Mesenchymal stem cell (in vitro differentiated cells and primary cell): ENCODE measurements at regions not wholly inside any gene's neighbourhood (a gene's known extent, or its start where the extent isn't known, plus 50 kb on each side); places are given as distances from the start of the nearest gene placed in this dataset.

ENCODE experiments used
- DNase-seq: peaks from one replicate; pipeline ENCODE4 v3.0.0-alpha.2; 2013
- H2AFZ ChIP-seq: one replicate; pipeline ENCODE4 v1.6.1; 2013; ENCODE audit warnings: low read depth, mild to moderate bottlenecking, control low read depth, inconsistent platforms, low read length, moderate library complexity
- H2AK5ac ChIP-seq: 2 replicates; pipeline ENCODE4 v1.6.1; 2013; ENCODE audit warnings: low read length, moderate library complexity, mild to moderate bottlenecking, inconsistent platforms; ENCODE audit not compliant: severe bottlenecking
- H2BK120ac ChIP-seq: one replicate; pipeline ENCODE4 v1.6.1; 2013; ENCODE audit warnings: low read depth, mild to moderate bottlenecking, inconsistent platforms, low read length, moderate library complexity
- H2BK12ac ChIP-seq, 2 experiments: one replicate each; pipeline ENCODE4 v1.6.1; 2013; ENCODE audit warnings: inconsistent platforms in 2 of 2, low read length in 2 of 2, mild to moderate bottlenecking in 2 of 2, moderate library complexity in 2 of 2, control low read depth in 1 of 2
- H2BK15ac ChIP-seq: one replicate; pipeline ENCODE4 v1.6.1; 2013; ENCODE audit warnings: mild to moderate bottlenecking, low read depth, inconsistent platforms; ENCODE audit not compliant: poor library complexity, severe bottlenecking
- H2BK5ac ChIP-seq: 2 replicates; pipeline ENCODE4 v1.6.1; 2013; ENCODE audit warnings: low read depth, mild to moderate bottlenecking, low read length, control low read depth, inconsistent platforms; ENCODE audit not compliant: poor library complexity, severe bottlenecking
- H3K14ac ChIP-seq, 2 experiments: one replicate each; pipeline ENCODE4 v1.6.1; 2013; ENCODE audit warnings: inconsistent platforms in 2 of 2, low read length in 2 of 2, control low read depth in 1 of 2, mild to moderate bottlenecking in 1 of 2, moderate library complexity in 1 of 2
- H3K18ac ChIP-seq, 2 experiments: one replicate each; pipeline ENCODE4 v1.6.1; 2013; ENCODE audit warnings: inconsistent platforms in 2 of 2, low read length in 2 of 2, control low read depth in 1 of 2, low read depth in 1 of 2, mild to moderate bottlenecking in 1 of 2
- H3K23ac ChIP-seq, 2 experiments: one replicate each; pipeline ENCODE4 v1.6.1; 2013; ENCODE audit warnings: inconsistent platforms in 2 of 2, low read length in 2 of 2, mild to moderate bottlenecking in 2 of 2, moderate library complexity in 2 of 2, control low read depth in 1 of 2
- H3K27ac ChIP-seq: 2 replicates; pipeline ENCODE4 v1.5.1; 2013; ENCODE audit warnings: mild to moderate bottlenecking, moderate library complexity, low read length, control low read depth, inconsistent platforms; ENCODE audit not compliant: poor library complexity, severe bottlenecking
- H3K27me3 ChIP-seq, 2 experiments: 2 replicates each; pipeline versions ENCODE4 v1.6.1 to v1.7.0; 2013; ENCODE audit warnings: low read length in 2 of 2, mild to moderate bottlenecking in 2 of 2, moderate library complexity in 2 of 2, control low read depth in 1 of 2, inconsistent platforms in 1 of 2; ENCODE audit not compliant: control insufficient read depth in 1 of 2, insufficient read depth in 1 of 2
- H3K36me3 ChIP-seq, 2 experiments: 2 replicates each; pipeline versions ENCODE4 v1.6.1 to v1.7.0; 2013; ENCODE audit warnings: low read length in 2 of 2, control low read depth in 1 of 2, inconsistent platforms in 1 of 2, low read depth in 1 of 2, mild to moderate bottlenecking in 1 of 2; ENCODE audit not compliant: insufficient read depth in 2 of 2, control insufficient read depth in 1 of 2
- H3K4ac ChIP-seq, 2 experiments: one replicate each; pipeline ENCODE4 v1.6.1; 2013; ENCODE audit warnings: inconsistent platforms in 2 of 2, low read length in 2 of 2, mild to moderate bottlenecking in 2 of 2, moderate library complexity in 2 of 2, control low read depth in 1 of 2, low read depth in 1 of 2
- H3K4me1 ChIP-seq: 2 replicates; pipeline ENCODE4 v1.6.1; 2013; ENCODE audit warnings: low read depth, low read length, control low read depth; ENCODE audit not compliant: control insufficient read depth, insufficient read depth
- H3K4me2 ChIP-seq: 2 replicates; pipeline ENCODE4 v1.6.1; 2013; ENCODE audit warnings: low read length, mild to moderate bottlenecking, inconsistent platforms; ENCODE audit not compliant: poor library complexity, severe bottlenecking
- H3K4me3 ChIP-seq, 2 experiments: 2 replicates each; pipeline versions ENCODE4 v1.5.1 to v1.7.0; 2013; ENCODE audit warnings: low read length in 2 of 2, mild to moderate bottlenecking in 2 of 2, control low read depth in 1 of 2, low read depth in 1 of 2; ENCODE audit not compliant: insufficient read depth in 1 of 2
- H3K79me1 ChIP-seq: replicated peaks from 2 replicates; pipeline ENCODE4 v1.6.1; 2013; ENCODE audit warnings: mild to moderate bottlenecking, control low read depth, low read length, inconsistent platforms; ENCODE audit not compliant: poor library complexity, severe bottlenecking
- H3K9ac ChIP-seq: 2 replicates; pipeline ENCODE4 v1.7.0; 2013; ENCODE audit warnings: mild to moderate bottlenecking, low read length, moderate library complexity
- H3K9me3 ChIP-seq: 2 replicates; pipeline ENCODE4 v1.7.0; 2013; ENCODE audit warnings: mild to moderate bottlenecking, low read length; ENCODE audit not compliant: control insufficient read depth
- H4K8ac ChIP-seq: one replicate; pipeline ENCODE4 v1.6.1; 2013; ENCODE audit warnings: inconsistent platforms, mild to moderate bottlenecking, low read length, moderate library complexity
- H4K91ac ChIP-seq: one replicate; pipeline ENCODE4 v1.6.1; 2013; ENCODE audit warnings: mild to moderate bottlenecking, low read length, inconsistent platforms
- WGBS: methylation state at CpG from one replicate; pipeline ENCODE4 v1.1.7; 2013; ENCODE audit warnings: mixed read lengths; 5-methylcytosine and 5-hydroxymethylcytosine counted together

DNA sequence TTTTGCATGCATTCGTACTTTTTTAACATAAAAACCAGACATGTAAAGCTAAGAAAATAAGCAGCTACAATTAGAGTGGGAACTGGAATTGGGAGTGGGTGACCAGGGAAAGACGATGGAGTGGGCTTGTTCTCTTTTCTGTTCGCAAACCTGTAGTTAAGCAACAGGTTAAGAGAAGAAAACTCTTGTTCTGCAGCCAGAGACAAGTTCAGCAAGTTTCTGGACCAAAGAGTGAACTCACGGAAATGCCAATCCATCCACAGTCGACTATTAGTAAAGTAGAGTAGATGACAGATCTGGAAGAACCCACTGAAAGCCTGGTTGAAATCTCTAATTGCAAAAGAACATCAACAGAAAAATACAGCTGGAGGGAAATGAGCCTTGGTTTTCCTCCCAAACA is 197.8 kb downstream of the TFAP2A start:
- Histone ChIP-seq H3K4me2 (no peak overlapping the region), H3K4me1 (no peaks in the 10 kb centered on the region), H3K23ac (no peak overlapping the region), H2AFZ (no peak overlapping the region), H3K27me3 (no peaks in the 10 kb centered on the region), H2BK12ac (no peak overlapping the region), H3K9ac (no peak overlapping the region), H2AK5ac (no peak overlapping the region), H3K9me3 (no peaks in the 10 kb centered on the region), H3K18ac (no peak overlapping the region), H2BK120ac (no peak overlapping the region), H3K4ac (no peak overlapping the region), H3K27ac (no peak overlapping the region), H3K14ac (no peak overlapping the region), H2BK5ac (no peak overlapping the region), H3K4me3 (no peak overlapping the region), H4K91ac (no peak overlapping the region), H4K8ac (no peak overlapping the region), H3K79me1 (no peaks in the 10 kb centered on the region), H2BK15ac (no peak overlapping the region), H3K36me3 (no peaks in the 10 kb centered on the region)
- WGBS, result 57% methylated on average over 4 of the region's 5 CpGs
- DNase-seq, result no peak

DNA sequence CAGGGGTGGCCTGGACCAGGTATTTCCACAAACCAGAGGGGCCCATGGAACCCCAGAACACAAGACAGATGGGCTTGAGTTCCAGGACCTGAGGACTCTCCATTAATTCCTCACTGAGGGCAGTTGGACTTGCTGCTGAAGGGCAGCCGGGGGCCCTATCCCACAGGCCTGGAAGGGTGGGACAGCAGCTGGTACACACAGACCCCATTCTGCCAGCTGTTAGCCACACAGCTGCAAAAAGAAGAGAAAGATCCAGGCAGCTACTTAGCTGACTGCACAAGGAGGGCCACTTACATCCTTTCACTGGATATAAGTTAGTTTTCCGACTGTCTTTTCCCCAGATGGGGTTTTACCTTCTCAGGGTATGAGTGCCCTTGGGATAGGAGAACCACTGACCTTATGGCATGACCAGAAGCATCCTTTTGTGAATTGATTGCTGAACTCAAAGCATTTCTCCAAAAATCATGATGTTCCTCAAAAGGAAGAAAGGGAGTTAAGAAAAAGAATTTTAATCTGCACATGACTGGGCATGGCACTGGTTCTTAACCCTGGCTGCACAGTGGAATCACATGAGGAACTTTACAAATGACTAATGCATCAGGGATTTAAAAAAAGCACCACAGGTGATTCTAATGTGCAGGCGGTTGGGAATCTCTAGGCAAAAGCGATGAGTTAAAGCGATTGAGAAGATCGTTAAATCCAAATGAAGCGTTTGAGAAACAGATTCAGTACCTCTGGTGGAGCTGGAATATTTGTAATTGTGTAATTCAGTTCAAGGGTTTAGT is 199.4 kb downstream of the TFAP2A start:
- Histone ChIP-seq H3K23ac (no peak overlapping the region), H4K91ac (no peak overlapping the region), H3K18ac (no peak overlapping the region), H2AFZ (no peak overlapping the region), H3K9me3 (no peaks in the 10 kb centered on the region), H3K4ac (no peak overlapping the region), H3K4me3 (no peak overlapping the region), H3K79me1 (no peaks in the 10 kb centered on the region), H3K4me2 (no peak overlapping the region), H3K27ac (no peak overlapping the region), H2BK120ac (no peak overlapping the region), H3K36me3 (no peaks in the 10 kb centered on the region), H2BK15ac (no peak overlapping the region), H3K27me3 (no peaks in the 10 kb centered on the region), H3K4me1 (no peaks in the 10 kb centered on the region), H3K14ac (no peak overlapping the region), H3K9ac (no peak overlapping the region), H2BK5ac (no peak overlapping the region), H2BK12ac (peak overlapping the region in 1 of 2 experiments; percentile 42), H2AK5ac (no peak overlapping the region), H4K8ac (no peak overlapping the region)
- WGBS, result 94% methylated on average over 7 of the region's 7 CpGs
- DNase-seq, result no peak

DNA sequence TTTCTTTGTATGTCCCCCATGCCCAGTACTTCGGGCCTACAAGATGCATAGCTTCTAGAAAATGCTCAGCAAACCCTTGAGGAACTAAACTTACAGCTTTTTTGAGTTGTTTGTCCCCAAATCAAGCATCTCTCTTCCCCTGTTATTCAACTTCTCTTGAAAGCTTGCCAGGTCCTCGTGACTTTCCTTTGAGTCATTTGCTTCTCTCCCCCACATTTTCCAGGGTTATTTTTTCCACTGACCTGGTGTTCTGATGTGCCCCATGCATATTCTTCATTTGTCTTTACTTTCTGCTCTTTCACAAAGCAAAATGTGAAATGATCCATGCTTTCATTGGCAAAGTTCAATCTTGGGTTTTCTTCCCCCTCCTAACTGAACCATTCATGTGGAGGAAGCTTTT is 204.8 kb downstream of the TFAP2A start:
- Histone ChIP-seq H3K4ac (no peak overlapping the region), H2AFZ (no peak overlapping the region), H4K91ac (no peak overlapping the region), H4K8ac (no peak overlapping the region), H3K18ac (no peak overlapping the region), H3K36me3 (no peaks in the 10 kb centered on the region), H3K9ac (no peak overlapping the region), H3K27me3 (no peaks in the 10 kb centered on the region), H2AK5ac (no peak overlapping the region), H3K9me3 (no peaks in the 10 kb centered on the region), H3K27ac (no peak overlapping the region), H2BK120ac (no peak overlapping the region), H2BK5ac (no peak overlapping the region), H3K79me1 (no peaks in the 10 kb centered on the region), H2BK12ac (no peak overlapping the region), H3K23ac (no peak overlapping the region), H3K4me3 (no peak overlapping the region), H3K4me2 (no peak overlapping the region), H3K4me1 (no peaks in the 10 kb centered on the region), H3K14ac (no peak overlapping the region), H2BK15ac (no peak overlapping the region)
- 46% methylated on average over 2 of the region's 2 CpGs for WGBS
- no peak for DNase-seq

DNA sequence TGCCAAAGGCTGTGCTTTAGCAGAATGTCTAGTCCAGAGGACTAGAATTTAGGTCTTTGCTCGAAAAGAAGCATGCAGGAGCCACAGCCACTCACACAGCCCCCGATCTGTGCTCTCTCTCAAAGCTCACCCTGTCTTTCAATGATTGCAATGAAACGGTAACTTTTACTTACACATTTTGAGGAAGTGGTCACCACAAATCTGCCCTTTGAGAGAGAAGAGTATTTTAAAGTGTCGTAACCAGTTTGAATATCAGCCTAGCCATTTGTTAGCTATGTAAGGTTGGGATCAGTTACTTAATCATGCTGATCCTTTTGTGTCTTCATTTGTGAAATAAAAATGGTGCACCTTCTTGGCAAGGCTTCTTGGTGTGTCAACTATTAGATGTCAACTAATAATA is 209.0 kb downstream of the TFAP2A start:
- Histone ChIP-seq H3K4ac (no peak overlapping the region), H3K4me3 (no peak overlapping the region), H3K9me3 (no peaks in the 10 kb centered on the region), H3K36me3 (no peaks in the 10 kb centered on the region), H3K23ac (no peak overlapping the region), H2BK12ac (no peak overlapping the region), H2BK5ac (no peak overlapping the region), H3K4me1 (no peaks in the 10 kb centered on the region), H2AFZ (no peak overlapping the region), H3K18ac (no peak overlapping the region), H3K79me1 (no peaks in the 10 kb centered on the region), H2AK5ac (no peak overlapping the region), H3K27me3 (no peaks in the 10 kb centered on the region), H2BK120ac (no peak overlapping the region), H3K9ac (no peak overlapping the region), H4K91ac (no peak overlapping the region), H2BK15ac (no peak overlapping the region), H3K4me2 (no peak overlapping the region), H4K8ac (no peak overlapping the region), H3K14ac (no peak overlapping the region), H3K27ac (no peak overlapping the region)
- no peak for DNase-seq
- WGBS, result 88% methylated on average over 4 of the region's 4 CpGs
